Prostate gland (tissue), 2 donors: ENCODE measurements at regions not wholly inside any gene's neighbourhood (a gene's known extent, or its start where the extent isn't known, plus 50 kb on each side); places are given as distances from the start of the nearest gene placed in this dataset.

Experiments
- CTCF ChIP-seq, 4 experiments: fragments of 200-600 bp in 2 of 4; fragments of 450-650 bp in 2 of 4; sonication (generic) in 2 of 4; IDR thresholded peaks; 1 replicate in 3 of 4; 2 replicates in 1 of 4; pipeline ENCODE4 v1.5.1; 2016 to 2019; ENCODE audit warnings: antibody characterized with exemption in 4 of 4, mild to moderate bottlenecking in 2 of 4, moderate library complexity in 2 of 4
- POLR2A ChIP-seq: fragments of 450-650 bp; IDR thresholded peaks from one replicate; pipeline ENCODE4 v1.6.1; 2016; ENCODE audit warnings: antibody characterized with exemption, mild to moderate bottlenecking

- no peak for TF ChIP-seq POLR2A
- TF ChIP-seq CTCF (IDR thresholded peaks at IDR 0.05), result no peak
These were observed 683.7 kb downstream of the EPM2A start for GRCh38 chr6:145051661-145052060.
